Neural cell (in vitro differentiated cells): ENCODE measurements at regions not wholly inside any gene's neighbourhood (a gene's known extent, or its start where the extent isn't known, plus 50 kb on each side); places are given as distances from the start of the nearest gene placed in this dataset.

Experiments used
- H2AFZ ChIP-seq: fragments of 200-600, 300-800 bp; sonication (generic), shearing (Covaris generic); 2 replicates; pipeline ENCODE4 v1.6.0; 2014; ENCODE audit warnings: low read depth, mild to moderate bottlenecking, antibody characterized with exemption, low read length, moderate library complexity
- H3F3A ChIP-seq: fragments of 200-600 bp; shearing (Covaris generic); 2 replicates; pipeline ENCODE4 v1.6.1; 2016; ENCODE audit warnings: mild to moderate bottlenecking, moderate library complexity, mixed read lengths, antibody characterized with exemption, low read length; ENCODE audit not compliant: insufficient read depth, poor library complexity, severe bottlenecking
- H3K27ac ChIP-seq: fragments of 200-600, 300-800 bp; sonication (generic), shearing (Covaris generic); 2 replicates; pipeline ENCODE4 v1.5.1; 2014; ENCODE audit warnings: mild to moderate bottlenecking, low read length, moderate library complexity
- H3K27me3 ChIP-seq: fragments of 300-800, 200-600 bp; sonication (generic), shearing (Covaris generic); 2 replicates; pipeline ENCODE4 v1.6.0; 2014; ENCODE audit warnings: mild to moderate bottlenecking, low read depth, low read length, moderate library complexity; ENCODE audit not compliant: insufficient read depth
- H3K36me3 ChIP-seq: fragments of 300-800, 200-600 bp; sonication (generic), shearing (Covaris generic); 2 replicates; pipeline ENCODE4 v1.5.1; 2014; ENCODE audit warnings: mild to moderate bottlenecking, antibody characterized with exemption, low read length, moderate library complexity; ENCODE audit not compliant: insufficient read depth
- H3K4me2 ChIP-seq: fragments of 300-800, 200-600 bp; sonication (generic), shearing (Covaris generic); 2 replicates; pipeline ENCODE4 v1.6.0; 2014; ENCODE audit warnings: mild to moderate bottlenecking, low read length
- H3K4me3 ChIP-seq: fragments of 300-800, 200-600 bp; sonication (generic), shearing (Covaris generic); 2 replicates; pipeline ENCODE4 v1.5.1; 2014; ENCODE audit warnings: mild to moderate bottlenecking, low read length, moderate library complexity
- H3K79me2 ChIP-seq: fragments of 200-600 bp; shearing (Covaris generic); replicated peaks from 2 replicates; pipeline ENCODE4 v1.6.0; 2014; ENCODE audit warnings: mild to moderate bottlenecking, low read length, moderate library complexity; ENCODE audit not compliant: insufficient read depth
- H3K9ac ChIP-seq: fragments of 300-800, 200-600 bp; sonication (generic), shearing (Covaris generic); 2 replicates; pipeline ENCODE4 v1.6.1; 2016; ENCODE audit warnings: mild to moderate bottlenecking, low read length, mixed read lengths
- H3K9me2 ChIP-seq: fragments of 200-600 bp; shearing (Covaris generic); 2 replicates; pipeline ENCODE4 v1.6.1; 2016; ENCODE audit warnings: mild to moderate bottlenecking, low read length, mixed read lengths; ENCODE audit not compliant: insufficient read depth
- H3K9me3 ChIP-seq: fragments of 200-600, 300-800 bp; sonication (generic), shearing (Covaris generic); 2 replicates; pipeline ENCODE4 v1.6.1; 2016; ENCODE audit warnings: mild to moderate bottlenecking, mixed run types, low read length, moderate library complexity, mixed read lengths
- H4K20me1 ChIP-seq: fragments of 200-600 bp; shearing (Covaris generic); 2 replicates; pipeline ENCODE4 v1.6.1; 2016; ENCODE audit warnings: mild to moderate bottlenecking, mixed run types; ENCODE audit not compliant: insufficient read depth
- EP300 ChIP-seq: fragments of 450-650 bp; conservative IDR thresholded peaks from 2 replicates; pipeline ENCODE4 v1.6.1; 2014; ENCODE audit warnings: antibody characterized with exemption, mild to moderate bottlenecking, moderate library complexity; ENCODE audit not compliant: poor library complexity, severe bottlenecking
- MXI1 ChIP-seq: fragments of 450-650 bp; conservative IDR thresholded peaks from 2 replicates; pipeline ENCODE4 v1.6.1; 2014; ENCODE audit warnings: antibody characterized with exemption, mild to moderate bottlenecking; ENCODE audit not compliant: poor library complexity, severe bottlenecking
- POLR2AphosphoS5 ChIP-seq: IDR thresholded peaks from 2 replicates; pipeline ENCODE4 v1.6.1; 2012
- RAD21 ChIP-seq: fragments of 450-650 bp; conservative IDR thresholded peaks from 2 replicates; pipeline ENCODE4 v1.6.1; 2014; ENCODE audit warnings: antibody characterized with exemption, mild to moderate bottlenecking, moderate library complexity
- SMC3 ChIP-seq: fragments of 450-650 bp; conservative IDR thresholded peaks from 2 replicates; pipeline ENCODE4 v1.6.1; 2014; ENCODE audit warnings: antibody characterized with exemption, mild to moderate bottlenecking, moderate library complexity; ENCODE audit not compliant: poor library complexity
- TAF1 ChIP-seq: IDR thresholded peaks from 2 replicates; pipeline ENCODE4 v1.6.1; 2012; ENCODE audit warnings: low read depth
- TF ChIP-seq, protein P1 (sequence below): fragments of 450-650 bp; IDR thresholded peaks from 2 replicates; pipeline ENCODE4 v1.5.1; 2014; ENCODE audit warnings: antibody characterized with exemption, mild to moderate bottlenecking, moderate library complexity; ENCODE audit not compliant: poor library complexity, severe bottlenecking
- TF ChIP-seq, protein P2 (sequence below): IDR thresholded peaks from 2 replicates; pipeline ENCODE4 v1.6.1; 2012; ENCODE audit warnings: borderline replicate concordance

DNA sequence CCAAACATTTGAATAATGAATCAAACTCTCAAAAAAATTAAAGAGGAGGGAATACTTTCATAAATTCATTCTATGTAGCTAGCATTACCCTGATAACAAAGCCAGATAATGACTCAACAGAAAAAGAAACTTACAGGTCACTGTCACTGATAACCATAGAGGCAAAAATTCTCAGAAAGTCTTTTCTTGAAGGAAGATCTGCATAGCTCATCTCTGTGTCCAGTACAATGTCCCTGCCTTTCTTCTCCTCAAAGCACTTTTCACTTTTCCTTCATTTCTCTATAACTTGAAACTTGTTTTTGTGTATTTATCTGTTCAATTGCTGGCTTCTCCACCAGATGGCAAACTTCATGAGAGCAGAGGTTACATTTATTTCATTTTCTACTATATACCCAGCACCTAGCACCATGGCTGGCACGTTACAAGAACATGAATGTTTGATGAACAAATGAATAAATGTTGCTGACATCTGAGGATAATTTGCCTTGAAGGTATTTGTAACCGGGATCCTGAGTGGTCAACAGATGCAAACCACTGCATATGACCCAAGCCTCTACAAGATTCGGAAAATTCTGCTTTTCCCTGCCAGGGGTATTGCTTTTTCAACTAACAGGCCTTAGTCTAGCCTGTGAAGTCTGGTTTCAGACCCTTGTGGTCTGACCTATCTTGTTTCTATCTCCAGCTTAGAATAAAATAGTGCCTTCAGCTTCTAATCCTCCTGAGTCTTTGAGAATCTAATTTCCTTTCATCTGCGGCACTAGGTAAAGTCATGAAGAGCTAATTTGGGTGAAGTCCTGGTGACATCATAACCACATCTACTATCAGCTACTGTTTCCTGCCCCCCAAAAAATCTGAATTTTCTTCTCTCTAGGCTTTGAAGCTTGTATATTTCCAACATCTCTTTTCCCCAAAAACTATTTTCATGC, 52.5 kb upstream of the ANTXR2 start:
- no peak overlapping the region for H3K27ac ChIP-seq
- H3K36me3 ChIP-seq = no peaks in the 10 kb centered on the region
- H3K9ac ChIP-seq = no peak overlapping the region
- no peaks in the 10 kb centered on the region for H3F3A ChIP-seq
- H3K9me2 ChIP-seq = no peaks in the 10 kb centered on the region
- H4K20me1 ChIP-seq = no peaks in the 10 kb centered on the region
- no peak overlapping the region for H3K4me2 ChIP-seq
- H3K79me2 ChIP-seq = no peaks in the 10 kb centered on the region
- H2AFZ ChIP-seq = no peak overlapping the region
- no peak for TF ChIP-seq MXI1
- TF ChIP-seq, protein P1, sequence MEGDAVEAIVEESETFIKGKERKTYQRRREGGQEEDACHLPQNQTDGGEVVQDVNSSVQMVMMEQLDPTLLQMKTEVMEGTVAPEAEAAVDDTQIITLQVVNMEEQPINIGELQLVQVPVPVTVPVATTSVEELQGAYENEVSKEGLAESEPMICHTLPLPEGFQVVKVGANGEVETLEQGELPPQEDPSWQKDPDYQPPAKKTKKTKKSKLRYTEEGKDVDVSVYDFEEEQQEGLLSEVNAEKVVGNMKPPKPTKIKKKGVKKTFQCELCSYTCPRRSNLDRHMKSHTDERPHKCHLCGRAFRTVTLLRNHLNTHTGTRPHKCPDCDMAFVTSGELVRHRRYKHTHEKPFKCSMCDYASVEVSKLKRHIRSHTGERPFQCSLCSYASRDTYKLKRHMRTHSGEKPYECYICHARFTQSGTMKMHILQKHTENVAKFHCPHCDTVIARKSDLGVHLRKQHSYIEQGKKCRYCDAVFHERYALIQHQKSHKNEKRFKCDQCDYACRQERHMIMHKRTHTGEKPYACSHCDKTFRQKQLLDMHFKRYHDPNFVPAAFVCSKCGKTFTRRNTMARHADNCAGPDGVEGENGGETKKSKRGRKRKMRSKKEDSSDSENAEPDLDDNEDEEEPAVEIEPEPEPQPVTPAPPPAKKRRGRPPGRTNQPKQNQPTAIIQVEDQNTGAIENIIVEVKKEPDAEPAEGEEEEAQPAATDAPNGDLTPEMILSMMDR = peak; percentile 65
- TF ChIP-seq POLR2AphosphoS5 = no peak
- TF ChIP-seq, protein P2, sequence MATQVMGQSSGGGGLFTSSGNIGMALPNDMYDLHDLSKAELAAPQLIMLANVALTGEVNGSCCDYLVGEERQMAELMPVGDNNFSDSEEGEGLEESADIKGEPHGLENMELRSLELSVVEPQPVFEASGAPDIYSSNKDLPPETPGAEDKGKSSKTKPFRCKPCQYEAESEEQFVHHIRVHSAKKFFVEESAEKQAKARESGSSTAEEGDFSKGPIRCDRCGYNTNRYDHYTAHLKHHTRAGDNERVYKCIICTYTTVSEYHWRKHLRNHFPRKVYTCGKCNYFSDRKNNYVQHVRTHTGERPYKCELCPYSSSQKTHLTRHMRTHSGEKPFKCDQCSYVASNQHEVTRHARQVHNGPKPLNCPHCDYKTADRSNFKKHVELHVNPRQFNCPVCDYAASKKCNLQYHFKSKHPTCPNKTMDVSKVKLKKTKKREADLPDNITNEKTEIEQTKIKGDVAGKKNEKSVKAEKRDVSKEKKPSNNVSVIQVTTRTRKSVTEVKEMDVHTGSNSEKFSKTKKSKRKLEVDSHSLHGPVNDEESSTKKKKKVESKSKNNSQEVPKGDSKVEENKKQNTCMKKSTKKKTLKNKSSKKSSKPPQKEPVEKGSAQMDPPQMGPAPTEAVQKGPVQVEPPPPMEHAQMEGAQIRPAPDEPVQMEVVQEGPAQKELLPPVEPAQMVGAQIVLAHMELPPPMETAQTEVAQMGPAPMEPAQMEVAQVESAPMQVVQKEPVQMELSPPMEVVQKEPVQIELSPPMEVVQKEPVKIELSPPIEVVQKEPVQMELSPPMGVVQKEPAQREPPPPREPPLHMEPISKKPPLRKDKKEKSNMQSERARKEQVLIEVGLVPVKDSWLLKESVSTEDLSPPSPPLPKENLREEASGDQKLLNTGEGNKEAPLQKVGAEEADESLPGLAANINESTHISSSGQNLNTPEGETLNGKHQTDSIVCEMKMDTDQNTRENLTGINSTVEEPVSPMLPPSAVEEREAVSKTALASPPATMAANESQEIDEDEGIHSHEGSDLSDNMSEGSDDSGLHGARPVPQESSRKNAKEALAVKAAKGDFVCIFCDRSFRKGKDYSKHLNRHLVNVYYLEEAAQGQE = no peak
- no peak for TF ChIP-seq TAF1
- no peak for TF ChIP-seq EP300
- TF ChIP-seq RAD21 = peak; percentile 59
- TF ChIP-seq SMC3 = peak; percentile 73
- H3K27me3 ChIP-seq = no peaks in the 10 kb centered on the region
- no peaks in the 10 kb centered on the region for H3K9me3 ChIP-seq
- H3K4me3 ChIP-seq = no peak overlapping the region

DNA sequence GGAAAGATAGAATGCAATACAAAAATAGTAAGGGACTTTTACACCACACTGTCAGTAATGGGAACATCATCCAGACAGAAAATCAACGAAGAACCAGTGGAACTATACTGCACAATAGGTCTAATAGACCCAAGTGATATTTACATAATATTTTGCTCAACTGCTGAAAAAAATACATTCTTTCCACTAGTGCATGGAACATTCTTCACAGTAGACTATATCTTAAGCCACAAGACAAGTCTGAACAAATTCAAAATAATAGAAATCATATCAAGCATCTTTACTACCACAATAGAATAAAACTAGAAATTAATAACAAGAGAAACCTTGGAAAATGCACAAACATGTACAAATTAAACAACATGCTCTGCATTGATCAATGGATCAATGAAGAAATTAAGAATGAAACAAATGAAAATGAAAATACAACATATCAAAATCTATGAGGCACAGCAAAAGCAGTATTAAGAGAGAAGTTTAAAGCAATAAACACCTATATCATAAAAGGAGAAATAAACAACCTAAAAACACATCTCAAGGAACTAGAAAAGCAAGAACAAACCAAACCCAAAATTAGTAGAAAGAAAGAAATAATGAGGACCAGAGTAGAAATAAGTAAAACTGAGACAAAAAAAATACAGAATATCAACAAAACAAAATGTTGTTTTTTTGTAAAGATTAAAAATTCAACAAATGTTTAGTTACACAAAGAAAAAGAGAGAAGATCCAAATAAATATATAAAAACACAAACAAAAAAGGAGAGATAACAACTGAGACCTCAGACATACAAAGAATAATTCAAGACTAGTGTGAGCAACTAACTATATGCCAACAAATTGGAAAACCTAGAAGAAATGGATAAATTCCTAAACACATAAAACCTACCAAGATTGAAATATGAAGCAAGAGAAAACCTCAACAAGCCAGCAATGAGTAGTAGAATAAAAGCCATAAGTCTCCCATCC, 51.5 kb upstream of the ANTXR2 start:
- no peak overlapping the region for H2AFZ ChIP-seq
- no peak overlapping the region for H3K9ac ChIP-seq
- no peaks in the 10 kb centered on the region for H4K20me1 ChIP-seq
- no peaks in the 10 kb centered on the region for H3K9me3 ChIP-seq
- no peak overlapping the region for H3K4me2 ChIP-seq
- no peak overlapping the region for H3K4me3 ChIP-seq
- no peaks in the 10 kb centered on the region for H3K27me3 ChIP-seq
- H3K9me2 ChIP-seq = no peaks in the 10 kb centered on the region
- H3K79me2 ChIP-seq = no peaks in the 10 kb centered on the region
- TF ChIP-seq, protein P1 = no peak
- TF ChIP-seq EP300 = no peak
- TF ChIP-seq, protein P2 = no peak
- no peak for TF ChIP-seq TAF1
- H3K27ac ChIP-seq = no peak overlapping the region
- no peaks in the 10 kb centered on the region for H3F3A ChIP-seq
- H3K36me3 ChIP-seq = no peaks in the 10 kb centered on the region
